HG02885 (cell line): ENCODE measurements at regions not wholly inside any gene's neighbourhood (a gene's known extent, or its start where the extent isn't known, plus 50 kb on each side); places are given as distances from the start of the nearest gene placed in this dataset.

Experiments used
- ATAC-seq: cut with Tn5 transposase; IDR thresholded peaks from one replicate; pipeline ENCODE4 v1.9.1; 2021; ENCODE audit warnings: mild to moderate bottlenecking; ENCODE audit not compliant: unreplicated experiment, poor library complexity

DNA sequence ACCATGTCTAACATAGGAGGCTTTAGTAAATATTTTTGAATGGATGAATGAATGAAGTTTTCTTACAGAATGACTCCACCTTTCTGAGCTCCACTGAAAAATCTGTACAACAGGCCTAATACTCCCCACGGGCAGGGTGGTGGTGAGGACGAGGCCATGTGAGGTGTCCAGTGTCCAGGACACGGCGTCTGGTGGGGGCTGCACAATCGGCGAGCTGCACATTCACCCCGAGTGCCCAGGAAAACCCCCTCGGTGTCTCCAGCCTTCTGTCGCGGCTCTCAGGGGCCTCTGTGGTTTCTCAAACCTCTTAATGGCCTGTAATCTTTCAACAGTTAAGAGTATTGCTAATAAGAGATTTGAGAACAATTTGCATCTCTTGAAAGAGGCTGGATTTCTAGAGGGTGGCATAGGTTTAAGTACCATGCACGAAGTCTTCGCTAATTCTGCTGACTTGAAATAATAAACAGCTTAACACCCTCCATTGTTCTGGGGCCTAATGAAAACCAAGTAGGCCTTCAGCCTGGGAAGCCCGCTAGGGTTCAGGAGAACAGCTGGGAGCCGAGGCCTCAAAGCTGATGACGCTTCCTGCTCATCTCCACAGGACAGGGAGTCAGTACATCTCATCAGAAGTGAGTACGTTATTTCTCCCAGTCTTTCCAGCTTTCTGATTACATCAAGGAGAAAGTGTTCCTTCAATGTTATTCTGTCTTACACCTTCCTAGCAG is 304.6 kb upstream of the FOXF1 start:
- no peak for ATAC-seq

DNA sequence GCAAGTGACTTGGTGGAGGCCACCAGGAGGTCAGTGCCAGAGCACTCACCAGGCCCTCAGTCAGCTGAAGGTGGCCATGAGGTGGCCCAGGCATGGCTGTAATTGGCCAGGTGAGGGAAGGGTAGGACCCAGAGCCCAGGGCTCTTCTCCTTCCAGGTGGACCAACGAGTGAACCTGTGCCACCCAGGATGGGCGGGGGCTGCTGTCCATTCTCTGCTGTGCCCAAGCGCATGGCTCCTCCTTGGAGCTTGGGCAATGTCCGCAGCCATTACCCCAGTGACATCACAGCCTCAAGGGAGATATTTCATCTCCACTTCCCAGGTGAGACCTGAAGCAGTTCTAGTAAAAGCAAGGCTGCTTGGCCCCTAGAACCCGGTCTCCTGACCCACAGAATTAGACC is 303.0 kb upstream of the FOXF1 start:
- no peak for ATAC-seq

DNA sequence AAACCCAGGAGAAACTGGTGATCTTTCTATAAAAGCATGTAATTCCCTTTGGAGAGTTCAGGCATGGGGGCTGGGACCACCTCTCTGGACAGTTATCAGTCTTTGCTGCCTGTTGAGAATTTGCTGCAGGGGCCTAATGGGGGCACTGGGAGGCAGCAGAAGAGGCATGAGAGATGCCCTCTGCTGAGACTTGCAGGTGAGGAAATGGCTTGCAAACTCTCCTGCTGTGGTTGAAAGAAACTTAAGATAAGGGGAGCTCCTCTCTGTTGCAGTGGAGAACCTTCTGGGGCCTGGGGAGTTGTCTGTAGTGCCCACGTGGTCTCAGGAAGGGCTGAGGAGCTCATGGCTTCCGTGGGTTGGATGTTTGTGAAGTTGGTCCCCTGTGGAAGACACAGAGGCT is 301.1 kb upstream of the FOXF1 start:
- ATAC-seq = no peak

GRCh38 chr16:86210403-86211193 is 299.7 kb upstream of the FOXF1 start:
- ATAC-seq = no peak

GRCh38 chr16:86211265-86211664 is 299.1 kb upstream of the FOXF1 start:
- ATAC-seq = no peak

DNA sequence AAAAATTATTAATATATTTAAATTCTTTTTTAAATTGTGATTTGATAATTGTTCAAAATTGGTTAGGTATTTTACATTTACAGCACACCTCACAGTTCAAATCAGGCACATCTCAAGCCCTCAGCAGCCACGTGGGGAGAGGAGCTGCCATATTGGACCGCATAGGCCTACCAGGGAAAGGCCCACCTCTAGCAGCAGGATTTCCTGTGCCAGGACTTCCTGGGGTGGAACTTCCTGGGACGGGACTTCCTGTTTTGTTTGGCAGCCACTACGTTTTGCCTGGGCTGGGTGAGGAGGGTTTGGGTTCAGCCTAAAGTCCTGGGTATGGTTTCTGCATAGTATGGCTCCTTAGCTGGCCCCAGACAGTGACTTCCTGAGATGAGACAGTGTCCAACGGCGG is 298.5 kb upstream of the FOXF1 start:
- no peak for ATAC-seq

- ATAC-seq = no peak
Observed at GRCh38 chr16:86212706-86213436, 297.5 kb upstream of the FOXF1 start.

GRCh38 chr16:86213437-86214205 is 296.7 kb upstream of the FOXF1 start:
- ATAC-seq = no peak

DNA sequence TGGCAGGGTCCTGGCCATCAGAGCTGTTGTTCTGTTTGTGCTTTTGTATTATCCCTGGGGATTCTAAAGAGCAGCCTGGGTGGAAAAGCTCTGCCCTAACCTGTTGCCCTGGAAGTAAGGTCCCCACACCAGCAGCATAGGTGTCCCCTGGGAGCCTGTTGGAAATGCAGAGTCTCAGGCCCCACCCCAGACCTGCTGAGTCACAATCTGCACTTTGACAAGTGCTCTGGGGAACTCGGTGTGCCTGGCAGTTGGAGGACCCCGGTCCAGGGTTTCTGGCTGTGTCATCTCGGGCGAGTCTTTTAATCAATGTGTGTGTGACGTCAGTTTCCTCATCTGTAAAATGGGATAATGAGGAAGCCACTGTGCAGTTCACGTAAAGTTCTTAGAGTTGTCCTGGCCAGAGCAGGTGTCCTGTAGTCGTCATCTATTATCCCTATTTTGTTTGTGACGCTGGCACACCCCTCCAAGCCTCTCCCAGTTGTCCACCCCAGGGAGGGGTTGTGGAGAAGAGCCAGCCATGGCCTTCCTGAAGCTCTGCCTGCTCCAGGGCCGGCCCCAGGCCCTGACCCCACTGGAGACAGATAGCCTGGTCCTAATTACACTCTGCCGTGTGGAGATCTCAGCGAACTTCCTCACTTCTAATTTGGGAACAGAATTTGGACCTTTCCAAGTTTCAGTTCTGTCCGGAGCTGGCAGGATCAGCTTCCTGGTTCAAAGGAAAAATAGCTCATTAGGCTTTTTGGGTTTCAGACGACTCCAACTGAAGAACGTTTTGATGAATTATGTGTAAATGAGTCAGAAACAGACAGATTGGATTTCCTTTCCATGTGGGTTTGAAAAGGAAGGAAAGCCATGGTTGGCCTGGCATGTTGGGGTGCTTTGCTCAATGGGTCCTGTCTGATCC is 295.7 kb upstream of the FOXF1 start:
- no peak for ATAC-seq

DNA sequence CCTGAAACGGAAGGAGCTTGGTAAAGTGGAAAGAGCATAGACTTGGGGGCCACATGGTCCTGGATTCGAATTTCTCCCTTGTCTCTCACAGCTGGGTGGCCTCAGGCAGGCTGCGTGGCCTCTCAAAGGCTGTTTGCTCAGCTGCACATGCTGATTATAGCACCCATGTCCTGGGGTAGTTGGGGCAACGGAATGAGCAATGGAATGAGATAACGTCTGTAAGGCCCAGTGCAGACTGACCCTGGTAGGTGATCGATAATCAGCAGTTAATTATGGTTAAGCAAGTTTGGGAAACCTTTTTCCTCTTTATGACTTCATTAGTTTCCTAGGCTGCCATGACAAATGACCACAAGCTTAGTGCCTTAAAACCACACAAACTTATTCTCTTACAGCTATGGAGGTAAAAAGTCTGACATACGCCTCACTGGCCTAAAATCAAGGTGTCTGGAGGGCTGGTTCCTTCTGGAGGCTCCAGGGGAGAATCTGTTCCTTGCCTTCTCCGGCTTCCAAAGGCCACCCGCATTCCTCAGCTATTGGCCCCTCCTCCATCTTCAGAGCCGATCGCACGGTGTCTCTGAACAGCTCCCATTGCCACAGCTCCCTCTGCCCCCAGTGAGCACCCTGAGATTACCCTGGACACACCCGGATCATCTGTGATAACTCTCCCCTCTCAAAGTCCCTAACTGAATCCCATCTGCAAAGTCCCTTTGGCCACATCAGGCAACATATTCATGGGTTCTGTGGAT is 294.9 kb upstream of the FOXF1 start:
- ATAC-seq = no peak

GRCh38 chr16:86215979-86216585 is 294.2 kb upstream of the FOXF1 start:
- ATAC-seq = no peak

DNA sequence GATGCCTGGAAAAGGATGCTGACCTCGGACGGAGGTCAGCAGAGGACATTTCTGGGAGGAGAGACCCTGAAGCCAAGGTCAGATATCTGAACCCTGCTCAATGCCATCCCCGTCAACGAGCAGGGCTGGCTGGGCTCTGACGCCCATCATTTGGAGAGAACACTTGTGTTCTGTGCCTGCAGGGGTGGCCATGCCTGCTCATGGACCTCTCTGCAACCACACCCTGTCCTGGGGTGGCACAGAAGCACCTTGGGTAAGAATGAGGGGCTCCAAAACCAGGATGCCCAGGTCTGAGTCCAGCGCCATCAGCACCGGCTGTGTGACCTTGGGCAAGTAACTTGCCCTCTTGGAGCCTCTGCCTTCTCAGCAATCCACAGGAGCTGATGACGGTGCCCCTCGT is 293.7 kb upstream of the FOXF1 start:
- no peak for ATAC-seq

GRCh38 chr16:86217001-86217890 is 293.1 kb upstream of the FOXF1 start:
- no peak for ATAC-seq

- no peak for ATAC-seq
Observed at GRCh38 chr16:86217891-86218270, 292.4 kb upstream of the FOXF1 start.

- ATAC-seq = no peak
Observed at GRCh38 chr16:86218479-86219170, 291.7 kb upstream of the FOXF1 start.

DNA sequence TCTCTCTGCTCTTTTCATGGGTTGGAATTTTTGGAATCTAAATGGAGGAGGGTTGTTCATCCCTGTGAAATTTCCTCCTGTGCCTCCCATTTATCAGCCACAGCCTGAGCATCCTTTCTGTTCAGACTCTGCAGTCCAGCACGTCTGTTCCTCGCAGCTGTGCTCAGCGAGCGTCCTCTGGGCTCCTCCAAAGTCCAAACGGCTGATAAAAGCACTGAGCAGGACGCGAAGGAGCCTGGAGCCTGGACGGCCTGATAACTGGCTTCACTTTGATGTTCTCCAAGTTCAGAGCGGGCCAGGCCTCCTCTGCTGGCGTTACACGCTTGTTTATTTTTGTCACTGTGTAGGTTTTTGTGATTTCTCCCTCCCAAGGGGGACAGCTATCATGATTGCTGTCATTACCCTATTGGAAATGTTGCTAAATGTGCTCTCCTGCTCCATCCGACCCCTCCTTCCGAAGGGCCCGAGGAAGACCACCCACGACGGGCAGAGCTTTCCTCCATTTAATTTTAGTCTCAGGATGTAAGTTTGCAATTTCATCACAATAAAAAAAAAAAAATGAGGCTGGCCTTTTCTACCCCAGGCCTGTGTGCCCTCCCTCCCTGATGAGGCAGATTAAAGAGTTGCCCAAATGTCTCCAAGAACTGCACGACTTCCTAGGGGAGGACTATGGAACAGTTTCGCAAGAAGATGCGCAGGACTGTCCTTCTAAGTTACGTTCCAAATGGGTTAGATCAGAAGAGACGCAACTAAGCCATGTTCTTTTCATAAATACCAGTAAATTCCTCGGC is 290.5 kb upstream of the FOXF1 start:
- no peak for ATAC-seq
